ENCODE measurements at regions not wholly inside any gene's neighbourhood (a gene's known extent, or its start where the extent isn't known, plus 50 kb on each side); places are given as distances from the start of the nearest gene placed in this dataset.

DNA sequence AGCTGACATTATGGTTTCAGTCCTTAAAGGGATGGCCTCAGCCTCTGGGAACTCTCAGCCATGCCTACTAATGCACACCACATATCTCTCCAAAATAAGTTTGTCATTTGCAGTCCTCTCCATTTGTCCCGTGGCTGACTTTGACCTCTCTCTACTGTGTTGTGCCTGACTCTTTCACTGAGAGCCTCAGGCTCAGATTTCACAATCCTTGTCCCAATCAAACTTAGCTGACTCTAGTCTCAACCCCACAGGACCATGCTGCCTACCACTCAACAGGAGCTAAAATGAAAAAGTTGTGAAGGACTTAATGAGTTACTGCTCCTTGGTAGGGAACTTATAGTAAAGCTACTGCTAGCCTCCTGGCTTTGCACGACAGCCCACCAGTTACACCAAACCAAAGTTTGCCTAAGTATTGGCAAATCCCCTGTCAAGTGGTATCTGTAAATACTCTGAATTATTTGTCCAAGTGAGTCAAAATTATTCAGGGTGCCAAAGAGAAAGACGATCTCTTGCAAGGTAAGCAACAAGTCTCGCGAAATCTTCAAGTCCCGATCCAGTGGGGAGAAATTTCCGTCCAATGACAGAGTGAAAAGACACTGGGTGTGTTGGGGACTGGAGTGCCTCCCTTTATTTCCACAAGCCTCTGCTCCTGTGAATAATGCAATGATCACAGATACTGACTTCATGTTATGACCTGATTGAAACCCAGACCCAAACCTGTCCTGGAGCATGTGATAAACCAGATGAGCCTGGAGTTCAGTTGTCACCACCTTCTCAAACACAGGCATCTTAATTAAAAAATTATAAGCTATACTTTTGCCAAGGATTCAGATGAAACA, 124.4 kb upstream of the FOXQ1 start:
- TF ChIP-seq, protein P1, sequence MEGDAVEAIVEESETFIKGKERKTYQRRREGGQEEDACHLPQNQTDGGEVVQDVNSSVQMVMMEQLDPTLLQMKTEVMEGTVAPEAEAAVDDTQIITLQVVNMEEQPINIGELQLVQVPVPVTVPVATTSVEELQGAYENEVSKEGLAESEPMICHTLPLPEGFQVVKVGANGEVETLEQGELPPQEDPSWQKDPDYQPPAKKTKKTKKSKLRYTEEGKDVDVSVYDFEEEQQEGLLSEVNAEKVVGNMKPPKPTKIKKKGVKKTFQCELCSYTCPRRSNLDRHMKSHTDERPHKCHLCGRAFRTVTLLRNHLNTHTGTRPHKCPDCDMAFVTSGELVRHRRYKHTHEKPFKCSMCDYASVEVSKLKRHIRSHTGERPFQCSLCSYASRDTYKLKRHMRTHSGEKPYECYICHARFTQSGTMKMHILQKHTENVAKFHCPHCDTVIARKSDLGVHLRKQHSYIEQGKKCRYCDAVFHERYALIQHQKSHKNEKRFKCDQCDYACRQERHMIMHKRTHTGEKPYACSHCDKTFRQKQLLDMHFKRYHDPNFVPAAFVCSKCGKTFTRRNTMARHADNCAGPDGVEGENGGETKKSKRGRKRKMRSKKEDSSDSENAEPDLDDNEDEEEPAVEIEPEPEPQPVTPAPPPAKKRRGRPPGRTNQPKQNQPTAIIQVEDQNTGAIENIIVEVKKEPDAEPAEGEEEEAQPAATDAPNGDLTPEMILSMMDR (conservative IDR thresholded peaks at IDR 0.05; ENCODE audit: low read depth): no peak
- DNase-seq (ENCODE audit: low spot score): no peak
- ChIA-PET CTCF (no interaction called here), POLR2A (ENCODE audit: low non-redundant PET) (no interaction called here)
- no peak overlapping the region for H3K27ac ChIP-seq

DNA sequence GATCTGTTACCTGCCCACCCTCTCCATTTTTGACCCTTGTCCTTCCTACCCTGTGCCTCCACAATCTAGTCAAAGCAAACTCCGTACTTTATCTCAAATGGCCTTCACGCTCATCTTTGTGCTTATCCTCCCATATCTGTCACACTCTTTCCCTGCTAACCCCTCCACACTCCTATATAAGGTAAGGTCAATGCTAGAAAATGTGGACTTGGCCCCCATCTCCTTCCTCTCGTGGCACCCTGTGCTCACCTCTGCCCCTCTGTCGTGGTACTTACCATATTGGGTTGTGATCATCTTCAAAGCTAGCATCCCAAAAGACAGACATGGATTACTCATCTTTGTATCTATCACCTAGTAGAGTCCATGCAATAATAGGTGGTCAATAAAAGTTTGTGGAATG, 127.6 kb upstream of the FOXQ1 start:
- POLR2A ChIA-PET (ENCODE audit: low non-redundant PET): no interaction called here
- DNase-seq (ENCODE audit: low spot score): no peak
- TF ChIP-seq, protein P1 (conservative IDR thresholded peaks at IDR 0.05; ENCODE audit: low read depth): no peak
- CTCF ChIA-PET: no interaction called here
- H3K27ac ChIP-seq: no peak overlapping the region

DNA sequence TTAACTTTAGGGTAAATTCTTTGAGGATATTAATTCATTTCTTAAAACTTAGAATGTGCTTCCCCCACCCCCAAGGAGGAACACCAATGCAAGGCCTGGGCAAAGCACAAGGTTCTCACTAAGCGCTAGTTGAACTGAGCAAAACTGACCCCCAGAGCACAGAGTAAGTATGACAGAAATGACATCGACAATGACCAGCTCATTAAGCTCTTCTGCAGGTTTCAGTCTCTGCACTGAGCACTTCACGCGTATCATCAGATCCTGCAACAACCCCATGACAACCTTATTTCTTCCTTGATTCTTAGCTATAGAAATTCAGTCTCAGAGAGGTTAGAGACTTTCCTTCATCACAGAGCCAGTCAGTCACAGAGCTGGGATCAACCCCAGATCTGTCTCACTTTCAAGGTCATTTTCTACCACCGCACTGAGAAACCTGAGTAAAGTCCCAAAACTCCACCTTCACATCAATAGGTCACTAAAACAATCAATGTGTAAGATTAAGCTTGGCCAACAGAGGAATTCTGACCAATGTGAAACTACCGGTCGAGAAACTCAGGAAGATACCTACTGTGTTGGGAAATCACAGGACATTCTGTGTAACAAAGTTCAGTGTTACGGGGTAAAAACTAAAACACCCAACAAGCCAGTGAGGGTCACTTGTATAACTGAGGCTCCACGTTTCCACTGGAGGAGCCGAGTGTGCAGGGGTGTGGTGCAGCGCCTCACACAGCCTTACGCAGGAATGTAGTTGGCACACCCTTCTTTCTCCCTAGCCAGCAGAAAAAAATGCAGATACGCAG, 129.0 kb upstream of the FOXQ1 start:
- no peak for DNase-seq (ENCODE audit: low spot score)
- CTCF ChIA-PET: no interaction called here
- POLR2A ChIA-PET (ENCODE audit: low non-redundant PET): no interaction called here
- no peak overlapping the region for H3K27ac ChIP-seq
- TF ChIP-seq, protein P1 (conservative IDR thresholded peaks at IDR 0.05; ENCODE audit: low read depth): no peak

DNA sequence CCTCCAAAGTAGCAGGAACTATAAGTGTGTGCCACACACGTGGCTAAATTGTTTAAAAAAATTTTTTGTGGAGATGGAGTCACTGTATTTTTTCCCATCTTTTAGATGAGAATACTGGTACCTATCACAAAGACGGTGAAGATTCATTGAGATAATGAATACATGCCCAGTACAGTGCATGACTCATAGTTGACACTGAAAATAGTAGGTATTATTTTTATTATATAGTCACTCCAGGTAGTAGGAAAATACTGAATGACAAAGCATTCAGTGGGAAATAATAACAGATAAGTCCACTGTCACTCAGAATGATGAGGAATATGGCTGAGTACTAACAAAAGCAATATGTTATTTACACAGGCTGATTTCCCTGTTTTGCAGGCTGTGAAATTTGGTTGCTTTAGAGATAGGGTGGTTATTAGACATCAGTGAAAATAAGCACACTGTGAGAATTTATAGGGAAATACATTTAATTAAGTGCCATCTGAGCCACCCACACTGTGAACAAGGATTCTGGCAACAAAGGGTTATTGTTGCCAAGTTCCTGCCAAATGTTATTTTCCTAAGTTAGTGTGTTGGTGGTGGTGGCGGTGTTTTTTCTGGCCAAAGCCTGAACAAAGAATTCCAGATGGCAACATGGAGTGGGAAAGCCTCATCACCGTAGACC, 129.8 kb upstream of the FOXQ1 start:
- POLR2A ChIA-PET (ENCODE audit: low non-redundant PET): no interaction called here

DNA sequence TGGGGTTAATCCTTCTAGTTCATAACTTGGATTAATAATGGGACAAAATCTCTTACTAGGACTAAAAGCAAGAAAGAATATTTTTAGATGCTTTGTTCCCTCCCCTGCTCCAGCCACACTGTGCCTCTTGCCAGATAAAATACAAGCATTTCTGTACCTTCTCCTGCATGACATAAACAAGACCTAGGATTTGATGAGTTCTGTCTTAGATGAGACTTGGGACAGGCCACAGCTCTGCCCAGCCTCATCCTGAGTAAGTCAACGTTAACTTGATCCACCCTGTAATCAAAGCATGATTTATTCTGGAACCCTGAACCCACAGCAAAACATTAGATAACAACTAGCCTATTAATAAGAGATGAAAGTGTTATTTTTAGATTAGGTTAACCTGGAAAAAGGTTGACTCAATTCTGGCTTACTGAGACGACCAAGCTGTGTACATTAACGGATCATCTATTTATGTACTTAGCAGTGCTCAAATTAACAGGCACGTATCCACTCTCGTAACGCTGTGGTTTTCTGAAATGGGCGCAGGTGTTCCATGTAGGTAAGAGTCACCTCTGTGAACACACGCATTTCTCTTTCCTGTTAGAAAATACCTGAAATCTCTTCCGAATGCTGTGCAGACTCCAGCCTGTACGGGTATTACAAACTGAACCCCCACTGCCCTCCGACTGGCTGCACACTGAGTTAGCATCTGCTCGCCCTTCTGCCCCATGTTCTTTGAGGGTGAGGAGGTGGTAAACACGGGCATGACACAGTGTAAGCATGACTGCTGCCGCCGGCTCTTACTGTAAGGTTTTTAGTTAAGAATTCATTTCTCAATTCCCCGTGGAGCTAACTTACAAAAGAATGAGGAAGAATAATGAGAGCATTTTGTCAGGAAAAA, 132.1 kb upstream of the FOXQ1 start:
- CTCF ChIA-PET: no interaction called here
- H3K27ac ChIP-seq: no peak overlapping the region
- POLR2A ChIA-PET (ENCODE audit: low non-redundant PET): no interaction called here
- TF ChIP-seq, protein P1 (conservative IDR thresholded peaks at IDR 0.05; ENCODE audit: low read depth): no peak
- DNase-seq (ENCODE audit: low spot score): no peak

More for the DNA sequence above, 129.8 kb upstream of the FOXQ1 start:
- no peak for DNase-seq (ENCODE audit: low spot score)
- no peak overlapping the region for H3K27ac ChIP-seq
- TF ChIP-seq, protein P1 (conservative IDR thresholded peaks at IDR 0.05; ENCODE audit: low read depth): no peak
- CTCF ChIA-PET: no interaction called here

Measured in RWPE1 (cell line).